B cell (primary cell): ENCODE measurements at regions not wholly inside any gene's neighbourhood (a gene's known extent, or its start where the extent isn't known, plus 50 kb on each side); places are given as distances from the start of the nearest gene placed in this dataset.

Experiments used
- EZH2 ChIP-seq: IDR thresholded peaks from 2 replicates; pipeline ENCODE4 v1.6.1; 2012; ENCODE audit warnings: borderline replicate concordance, low read depth, mild to moderate bottlenecking, moderate library complexity, low read length; ENCODE audit not compliant: insufficient read depth, poor library complexity, severe bottlenecking
- TF ChIP-seq, protein P1 (sequence below): fragments of 200-600 bp; IDR thresholded peaks from one replicate; pipeline ENCODE4 v1.8.0; 2022; ENCODE audit warnings: antibody characterized with exemption, mild to moderate bottlenecking

DNA sequence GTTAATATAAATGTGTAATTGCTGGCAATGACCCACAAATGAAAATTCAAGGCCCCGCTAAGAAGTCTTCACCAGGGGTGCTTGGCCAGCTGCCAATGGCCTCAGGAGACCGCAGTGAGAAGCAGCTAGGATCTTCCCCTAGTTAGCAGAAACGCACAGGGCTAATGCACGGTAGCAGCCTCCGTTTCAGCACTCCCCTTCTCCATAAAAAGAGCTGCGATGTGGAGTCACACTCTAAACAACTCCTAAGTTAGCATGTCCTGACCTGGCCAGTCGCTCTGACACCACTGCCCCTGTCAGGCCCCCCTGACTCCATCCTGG lies 139.0 kb downstream of the SEPTIN14 start:
- TF ChIP-seq, protein P1, sequence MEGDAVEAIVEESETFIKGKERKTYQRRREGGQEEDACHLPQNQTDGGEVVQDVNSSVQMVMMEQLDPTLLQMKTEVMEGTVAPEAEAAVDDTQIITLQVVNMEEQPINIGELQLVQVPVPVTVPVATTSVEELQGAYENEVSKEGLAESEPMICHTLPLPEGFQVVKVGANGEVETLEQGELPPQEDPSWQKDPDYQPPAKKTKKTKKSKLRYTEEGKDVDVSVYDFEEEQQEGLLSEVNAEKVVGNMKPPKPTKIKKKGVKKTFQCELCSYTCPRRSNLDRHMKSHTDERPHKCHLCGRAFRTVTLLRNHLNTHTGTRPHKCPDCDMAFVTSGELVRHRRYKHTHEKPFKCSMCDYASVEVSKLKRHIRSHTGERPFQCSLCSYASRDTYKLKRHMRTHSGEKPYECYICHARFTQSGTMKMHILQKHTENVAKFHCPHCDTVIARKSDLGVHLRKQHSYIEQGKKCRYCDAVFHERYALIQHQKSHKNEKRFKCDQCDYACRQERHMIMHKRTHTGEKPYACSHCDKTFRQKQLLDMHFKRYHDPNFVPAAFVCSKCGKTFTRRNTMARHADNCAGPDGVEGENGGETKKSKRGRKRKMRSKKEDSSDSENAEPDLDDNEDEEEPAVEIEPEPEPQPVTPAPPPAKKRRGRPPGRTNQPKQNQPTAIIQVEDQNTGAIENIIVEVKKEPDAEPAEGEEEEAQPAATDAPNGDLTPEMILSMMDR: no peak
- TF ChIP-seq EZH2: no peak
